ENCODE measurements at regions not wholly inside any gene's neighbourhood (a gene's known extent, or its start where the extent isn't known, plus 50 kb on each side); places are given as distances from the start of the nearest gene placed in this dataset.

- Histone ChIP-seq H3K4me1 (ENCODE audit: insufficient read depth, low read length) (no peaks in the 10 kb centered on the region), H3K27me3 (ENCODE audit: insufficient read depth, low read length) (no peaks in the 10 kb centered on the region), H3K9me3 (ENCODE audit: low read depth, low read length) (no peaks in the 10 kb centered on the region), H3K4me3 (ENCODE audit: low read length) (no peak overlapping the region)
These were observed 226.7 kb downstream of the TEX29 start for GRCh38 chr13:111546921-111547675.

GRCh38 chr13:111547726-111548273 is 227.4 kb downstream of the TEX29 start:
- Histone ChIP-seq H3K4me3 (ENCODE audit: low read length) (no peak overlapping the region), H3K27me3 (ENCODE audit: insufficient read depth, low read length) (no peaks in the 10 kb centered on the region), H3K9me3 (ENCODE audit: low read depth, low read length) (no peaks in the 10 kb centered on the region), H3K4me1 (ENCODE audit: insufficient read depth, low read length) (no peaks in the 10 kb centered on the region)

GRCh38 chr13:111548301-111548700 is 227.9 kb downstream of the TEX29 start:
- H3K9me3 ChIP-seq (ENCODE audit: low read depth, low read length): no peaks in the 10 kb centered on the region
- H3K4me3 ChIP-seq (ENCODE audit: low read length): no peak overlapping the region
- H3K4me1 ChIP-seq (ENCODE audit: insufficient read depth, low read length): no peaks in the 10 kb centered on the region
- no peaks in the 10 kb centered on the region for H3K27me3 ChIP-seq (ENCODE audit: insufficient read depth, low read length)

- Histone ChIP-seq H3K4me3 (ENCODE audit: low read length) (no peak overlapping the region), H3K4me1 (ENCODE audit: insufficient read depth, low read length) (no peaks in the 10 kb centered on the region), H3K9me3 (ENCODE audit: low read depth, low read length) (no peaks in the 10 kb centered on the region), H3K27me3 (ENCODE audit: insufficient read depth, low read length) (no peaks in the 10 kb centered on the region)
These were observed 228.4 kb downstream of the TEX29 start for GRCh38 chr13:111548805-111549204.

GRCh38 chr13:111549464-111549863 is 229.0 kb downstream of the TEX29 start:
- no peaks in the 10 kb centered on the region for H3K9me3 ChIP-seq (ENCODE audit: low read depth, low read length)
- H3K4me1 ChIP-seq (ENCODE audit: insufficient read depth, low read length): no peaks in the 10 kb centered on the region
- no peaks in the 10 kb centered on the region for H3K27me3 ChIP-seq (ENCODE audit: insufficient read depth, low read length)
- H3K4me3 ChIP-seq (ENCODE audit: low read length): no peak overlapping the region

- Histone ChIP-seq H3K9me3 (ENCODE audit: low read depth, low read length) (no peaks in the 10 kb centered on the region), H3K27me3 (ENCODE audit: insufficient read depth, low read length) (no peaks in the 10 kb centered on the region), H3K4me3 (ENCODE audit: low read length) (no peak overlapping the region)
These were observed 229.6 kb downstream of the TEX29 start for GRCh38 chr13:111550062-111550461.

GRCh38 chr13:111551204-111551820 is 230.9 kb downstream of the TEX29 start:
- H3K9me3 ChIP-seq (ENCODE audit: low read depth, low read length): no peaks in the 10 kb centered on the region
- H3K27me3 ChIP-seq (ENCODE audit: insufficient read depth, low read length): no peaks in the 10 kb centered on the region
- H3K4me1 ChIP-seq (ENCODE audit: insufficient read depth, low read length): no peaks in the 10 kb centered on the region
- no peak overlapping the region for H3K4me3 ChIP-seq (ENCODE audit: low read length)

More at GRCh38 chr13:111550062-111550461, 229.6 kb downstream of the TEX29 start:
- H3K4me1 ChIP-seq (ENCODE audit: insufficient read depth, low read length): no peaks in the 10 kb centered on the region

GRCh38 chr13:111552891-111553655 is 232.6 kb downstream of the TEX29 start:
- Histone ChIP-seq H3K4me1 (ENCODE audit: insufficient read depth, low read length) (no peaks in the 10 kb centered on the region), H3K27me3 (ENCODE audit: insufficient read depth, low read length) (no peaks in the 10 kb centered on the region), H3K9me3 (ENCODE audit: low read depth, low read length) (no peaks in the 10 kb centered on the region), H3K4me3 (ENCODE audit: low read length) (no peak overlapping the region)

- H3K27me3 ChIP-seq (ENCODE audit: insufficient read depth, low read length): no peaks in the 10 kb centered on the region
- no peaks in the 10 kb centered on the region for H3K4me1 ChIP-seq (ENCODE audit: insufficient read depth, low read length)
- no peak overlapping the region for H3K4me3 ChIP-seq (ENCODE audit: low read length)
- H3K9me3 ChIP-seq (ENCODE audit: low read depth, low read length): no peaks in the 10 kb centered on the region
These were observed 234.3 kb downstream of the TEX29 start for GRCh38 chr13:111554539-111555267.

GRCh38 chr13:111555268-111555808 is 234.9 kb downstream of the TEX29 start:
- no peak overlapping the region for H3K4me3 ChIP-seq (ENCODE audit: low read length)
- no peaks in the 10 kb centered on the region for H3K27me3 ChIP-seq (ENCODE audit: insufficient read depth, low read length)
- H3K4me1 ChIP-seq (ENCODE audit: insufficient read depth, low read length): no peaks in the 10 kb centered on the region
- no peaks in the 10 kb centered on the region for H3K9me3 ChIP-seq (ENCODE audit: low read depth, low read length)

- Histone ChIP-seq H3K4me3 (ENCODE audit: low read length) (no peak overlapping the region), H3K4me1 (ENCODE audit: insufficient read depth, low read length) (no peaks in the 10 kb centered on the region)
These were observed 235.5 kb downstream of the TEX29 start for GRCh38 chr13:111555903-111556302.

GRCh38 chr13:111556496-111556895 is 236.1 kb downstream of the TEX29 start:
- Histone ChIP-seq H3K27me3 (ENCODE audit: insufficient read depth, low read length) (no peaks in the 10 kb centered on the region), H3K4me1 (ENCODE audit: insufficient read depth, low read length) (no peaks in the 10 kb centered on the region), H3K9me3 (ENCODE audit: low read depth, low read length) (no peaks in the 10 kb centered on the region), H3K4me3 (ENCODE audit: low read length) (no peak overlapping the region)

More at GRCh38 chr13:111555903-111556302, 235.5 kb downstream of the TEX29 start:
- Histone ChIP-seq H3K9me3 (ENCODE audit: low read depth, low read length) (no peaks in the 10 kb centered on the region), H3K27me3 (ENCODE audit: insufficient read depth, low read length) (no peaks in the 10 kb centered on the region)

- H3K4me1 ChIP-seq (ENCODE audit: insufficient read depth, low read length): no peaks in the 10 kb centered on the region
- no peaks in the 10 kb centered on the region for H3K9me3 ChIP-seq (ENCODE audit: low read depth, low read length)
- H3K4me3 ChIP-seq (ENCODE audit: low read length): no peak overlapping the region
- H3K27me3 ChIP-seq (ENCODE audit: insufficient read depth, low read length): no peaks in the 10 kb centered on the region
These were observed 237.7 kb downstream of the TEX29 start for GRCh38 chr13:111557921-111558699.

GRCh38 chr13:111558700-111559088 is 238.3 kb downstream of the TEX29 start:
- Histone ChIP-seq H3K4me1 (ENCODE audit: insufficient read depth, low read length) (no peaks in the 10 kb centered on the region), H3K4me3 (ENCODE audit: low read length) (no peak overlapping the region), H3K9me3 (ENCODE audit: low read depth, low read length) (no peaks in the 10 kb centered on the region), H3K27me3 (ENCODE audit: insufficient read depth, low read length) (no peaks in the 10 kb centered on the region)

Data from mononuclear cell (primary cell).